ENCODE measurements at regions not wholly inside any gene's neighbourhood (a gene's known extent, or its start where the extent isn't known, plus 50 kb on each side); places are given as distances from the start of the nearest gene placed in this dataset.

DNA sequence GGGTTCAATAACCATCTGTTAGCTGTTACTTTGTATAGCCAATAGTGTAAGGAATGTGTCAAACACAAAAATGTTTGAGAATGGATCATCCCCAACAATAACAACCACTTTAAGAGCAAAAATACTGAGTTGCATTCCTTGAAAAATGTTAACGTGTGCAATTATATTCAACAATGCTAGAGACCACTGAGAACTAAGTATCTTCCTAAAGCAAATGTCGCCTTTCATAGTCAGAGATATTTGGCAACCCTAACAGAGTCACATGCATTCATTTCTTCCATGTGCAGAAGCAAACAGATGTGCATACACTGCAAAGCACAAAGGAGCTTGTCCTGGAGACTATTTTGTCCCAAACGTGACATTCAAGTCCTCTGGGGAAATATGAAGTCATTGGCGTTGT, 448.6 kb downstream of the GJA1 start:
- Histone ChIP-seq H3K4me1 (no peaks in the 10 kb centered on the region), H3K27ac (no peak overlapping the region), H3K27me3 (no peaks in the 10 kb centered on the region), H3K36me3 (no peaks in the 10 kb centered on the region), H3K9me3 (no peaks in the 10 kb centered on the region), H3K4me3 (no peak overlapping the region)
- intact Hi-C loops (cut with DNase I; ENCODE audit: low total_unique reads) = no loop called here
- 70 to 87% (median 80%) methylated on average over 4 of the region's 4 CpGs for WGBS, 5 donors
- TF ChIP-seq, protein P1, sequence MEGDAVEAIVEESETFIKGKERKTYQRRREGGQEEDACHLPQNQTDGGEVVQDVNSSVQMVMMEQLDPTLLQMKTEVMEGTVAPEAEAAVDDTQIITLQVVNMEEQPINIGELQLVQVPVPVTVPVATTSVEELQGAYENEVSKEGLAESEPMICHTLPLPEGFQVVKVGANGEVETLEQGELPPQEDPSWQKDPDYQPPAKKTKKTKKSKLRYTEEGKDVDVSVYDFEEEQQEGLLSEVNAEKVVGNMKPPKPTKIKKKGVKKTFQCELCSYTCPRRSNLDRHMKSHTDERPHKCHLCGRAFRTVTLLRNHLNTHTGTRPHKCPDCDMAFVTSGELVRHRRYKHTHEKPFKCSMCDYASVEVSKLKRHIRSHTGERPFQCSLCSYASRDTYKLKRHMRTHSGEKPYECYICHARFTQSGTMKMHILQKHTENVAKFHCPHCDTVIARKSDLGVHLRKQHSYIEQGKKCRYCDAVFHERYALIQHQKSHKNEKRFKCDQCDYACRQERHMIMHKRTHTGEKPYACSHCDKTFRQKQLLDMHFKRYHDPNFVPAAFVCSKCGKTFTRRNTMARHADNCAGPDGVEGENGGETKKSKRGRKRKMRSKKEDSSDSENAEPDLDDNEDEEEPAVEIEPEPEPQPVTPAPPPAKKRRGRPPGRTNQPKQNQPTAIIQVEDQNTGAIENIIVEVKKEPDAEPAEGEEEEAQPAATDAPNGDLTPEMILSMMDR (IDR thresholded peaks at IDR 0.05) = no peak
- no peak for TF ChIP-seq POLR2AphosphoS5 (IDR thresholded peaks at IDR 0.05)
- peak in 1 of 2 donors; percentile 9 for DNase-seq

DNA sequence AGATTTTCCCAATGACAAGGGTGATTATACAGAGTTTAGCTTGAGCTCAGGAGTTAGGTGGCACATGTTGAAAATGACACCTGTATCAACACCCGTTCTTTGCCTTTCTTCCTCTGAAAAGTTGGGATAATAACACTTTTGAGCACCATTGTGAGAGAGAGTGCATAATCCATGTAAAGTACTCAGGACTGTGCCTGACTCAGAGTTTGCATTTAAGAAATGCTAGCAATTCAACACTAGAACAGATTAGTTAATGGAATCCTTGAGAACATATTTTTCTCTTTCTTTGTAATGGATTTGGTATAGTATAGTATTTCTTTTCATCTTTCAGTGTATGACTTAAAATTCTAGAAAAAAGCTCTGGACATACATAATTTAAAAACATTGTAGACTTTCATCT, 449.2 kb downstream of the GJA1 start:
- Histone ChIP-seq H3K4me3 (no peak overlapping the region), H3K27me3 (no peaks in the 10 kb centered on the region), H3K27ac (no peak overlapping the region), H3K36me3 (no peaks in the 10 kb centered on the region), H3K4me1 (no peaks in the 10 kb centered on the region), H3K9me3 (no peaks in the 10 kb centered on the region)
- WGBS, 5 donors = 72 to 94% (median 84%) methylated on average over 1 of the region's 1 CpG
- TF ChIP-seq POLR2A (IDR thresholded peaks at IDR 0.05) = no peak
- no peak for TF ChIP-seq POLR2AphosphoS5 (IDR thresholded peaks at IDR 0.05)
- no peak for TF ChIP-seq EP300 (IDR thresholded peaks at IDR 0.05)
- TF ChIP-seq, protein P1 (IDR thresholded peaks at IDR 0.05) = no peak
- no peak for DNase-seq
- intact Hi-C loops (cut with DNase I; ENCODE audit: low total_unique reads) = no loop called here

- intact Hi-C loops (cut with DNase I; ENCODE audit: low total_unique reads) = no loop called here
- TF ChIP-seq, protein P1 (IDR thresholded peaks at IDR 0.05) = no peak
- no peak for TF ChIP-seq POLR2AphosphoS5 (IDR thresholded peaks at IDR 0.05)
- TF ChIP-seq EP300 (IDR thresholded peaks at IDR 0.05) = no peak
- TF ChIP-seq POLR2A (IDR thresholded peaks at IDR 0.05) = no peak
- H3K27me3 ChIP-seq = no peaks in the 10 kb centered on the region
- no peaks in the 10 kb centered on the region for H3K4me1 ChIP-seq
- no peaks in the 10 kb centered on the region for H3K36me3 ChIP-seq
- H3K9me3 ChIP-seq = no peaks in the 10 kb centered on the region
- H3K4me3 ChIP-seq = no peak overlapping the region
- 48 to 62% (median 56%) methylated on average over 3 of the region's 3 CpGs for WGBS, 5 donors
- DNase-seq = peak in 1 of 2 donors; percentile 14
- H3K27ac ChIP-seq = no peak overlapping the region
Measured at GRCh38 chr6:121885399-121886152, 450.1 kb downstream of the GJA1 start.

DNA sequence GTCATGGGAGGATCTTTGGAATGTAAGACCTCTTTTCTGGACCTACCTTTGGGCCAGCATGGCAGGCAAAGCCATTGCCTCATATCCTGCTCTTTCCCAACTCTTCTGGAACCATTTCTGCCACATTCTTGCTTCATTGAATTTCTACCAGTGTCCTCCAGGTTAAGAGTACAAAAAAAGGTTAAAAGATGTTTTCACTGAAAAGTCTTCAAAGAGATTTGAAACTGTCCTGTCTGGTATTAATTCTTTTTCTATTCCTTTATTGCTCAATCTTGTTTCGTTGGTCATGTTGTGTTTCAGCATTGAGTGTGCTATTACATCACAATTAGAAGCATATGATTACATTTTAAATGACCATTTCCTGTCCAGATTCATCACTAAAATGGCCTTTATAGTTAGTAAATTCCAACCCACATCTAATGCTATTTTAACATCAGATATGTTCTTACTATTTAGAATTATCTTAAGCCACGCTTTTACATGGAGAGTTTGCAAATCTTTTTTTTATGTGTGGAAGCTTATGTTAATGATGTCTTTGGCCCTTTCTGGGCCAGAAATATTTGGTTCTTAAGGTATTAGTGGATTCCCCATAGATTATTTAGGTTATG, 450.9 kb downstream of the GJA1 start:
- intact Hi-C loops (cut with DNase I; ENCODE audit: low total_unique reads) = no loop called here
- H3K9me3 ChIP-seq = no peaks in the 10 kb centered on the region
- 77 to 90% (median 85%) methylated on average over 2 of the region's 2 CpGs for WGBS, 5 donors
- no peaks in the 10 kb centered on the region for H3K36me3 ChIP-seq
- H3K4me3 ChIP-seq = no peak overlapping the region
- no peaks in the 10 kb centered on the region for H3K27me3 ChIP-seq
- H3K27ac ChIP-seq = no peak overlapping the region
- H3K4me1 ChIP-seq = no peaks in the 10 kb centered on the region
- TF ChIP-seq, protein P1 (IDR thresholded peaks at IDR 0.05) = no peak
- no peak for TF ChIP-seq POLR2AphosphoS5 (IDR thresholded peaks at IDR 0.05)
- no peak for TF ChIP-seq POLR2A (IDR thresholded peaks at IDR 0.05)
- TF ChIP-seq EP300 (IDR thresholded peaks at IDR 0.05) = no peak
- no peak for DNase-seq

Measured in stomach (tissue), 8 donors.